OCI-LY3 (cell line): ENCODE measurements at regions not wholly inside any gene's neighbourhood (a gene's known extent, or its start where the extent isn't known, plus 50 kb on each side); places are given as distances from the start of the nearest gene placed in this dataset.

ENCODE experiments used
- H2AFZ ChIP-seq: fragments of 200-600, 300-600 bp; shearing (Covaris generic); 2 replicates; pipeline ENCODE4 v1.6.0; 2014; ENCODE audit warnings: antibody characterized with exemption, low read depth, low read length
- H3K27ac ChIP-seq: fragments of 200-600, 300-600 bp; sonication (generic); 2 replicates; pipeline ENCODE4 v1.5.1; 2014; ENCODE audit warnings: mild to moderate bottlenecking, low read length, moderate library complexity, mixed read lengths
- H3K27me3 ChIP-seq: fragments of 200-600, 300-600 bp; sonication (generic); 2 replicates; pipeline ENCODE4 v1.6.1; 2014; ENCODE audit warnings: low read depth, low read length, mixed read lengths
- H3K36me3 ChIP-seq: fragments of 200-600, 300-600 bp; sonication (generic); replicated peaks from 2 replicates; pipeline ENCODE3; 2014; ENCODE audit warnings: low read depth, low read length, mixed read lengths
- H3K4me1 ChIP-seq: fragments of 300-600, 200-600 bp; sonication (generic); 2 replicates; pipeline ENCODE4 v1.6.1; 2014; ENCODE audit warnings: low read length, mixed read lengths
- H3K4me2 ChIP-seq: fragments of 200-600, 300-600 bp; sonication (generic); 2 replicates; pipeline ENCODE4 v1.6.1; 2014; ENCODE audit warnings: low read length, mixed read lengths
- H3K4me3 ChIP-seq: fragments of 300-600, 200-600 bp; sonication (generic); 2 replicates; pipeline ENCODE4 v1.5.1; 2014; ENCODE audit warnings: antibody characterized with exemption, mild to moderate bottlenecking, low read length, moderate library complexity
- H3K79me2 ChIP-seq: fragments of 300-600, 200-600 bp; shearing (Covaris generic); 2 replicates; pipeline ENCODE4 v1.6.1; 2014; ENCODE audit warnings: mild to moderate bottlenecking, low read length, mixed read lengths
- H3K9ac ChIP-seq: fragments of 300-600, 200-600 bp; shearing (Covaris generic); 2 replicates; pipeline ENCODE4 v1.6.0; 2014; ENCODE audit warnings: mild to moderate bottlenecking, low read length, moderate library complexity
- H3K9me3 ChIP-seq: fragments of 200-600, 300-600 bp; shearing (Covaris generic); 2 replicates; pipeline ENCODE4 v1.6.1; 2014; ENCODE audit warnings: low read length, mixed read lengths; ENCODE audit not compliant: insufficient read depth
- H4K20me1 ChIP-seq: fragments of 200-600, 300-600 bp; sonication (generic); 2 replicates; pipeline ENCODE4 v1.6.1; 2016; ENCODE audit warnings: low read length, mixed read lengths; ENCODE audit not compliant: insufficient read depth
- EZH2phosphoT487 ChIP-seq: fragments of 200-600 bp; shearing (Covaris generic); IDR thresholded peaks from 2 replicates; pipeline ENCODE4 v1.6.1; 2018; ENCODE audit warnings: antibody characterized with exemption, mixed run types, low read depth
- TF ChIP-seq, protein P1 (sequence below): fragments of 200-600, 300-600 bp; sonication (generic); IDR thresholded peaks from 2 replicates; pipeline ENCODE4 v1.5.1; 2014; ENCODE audit warnings: antibody characterized with exemption, low read length, low read depth

DNA sequence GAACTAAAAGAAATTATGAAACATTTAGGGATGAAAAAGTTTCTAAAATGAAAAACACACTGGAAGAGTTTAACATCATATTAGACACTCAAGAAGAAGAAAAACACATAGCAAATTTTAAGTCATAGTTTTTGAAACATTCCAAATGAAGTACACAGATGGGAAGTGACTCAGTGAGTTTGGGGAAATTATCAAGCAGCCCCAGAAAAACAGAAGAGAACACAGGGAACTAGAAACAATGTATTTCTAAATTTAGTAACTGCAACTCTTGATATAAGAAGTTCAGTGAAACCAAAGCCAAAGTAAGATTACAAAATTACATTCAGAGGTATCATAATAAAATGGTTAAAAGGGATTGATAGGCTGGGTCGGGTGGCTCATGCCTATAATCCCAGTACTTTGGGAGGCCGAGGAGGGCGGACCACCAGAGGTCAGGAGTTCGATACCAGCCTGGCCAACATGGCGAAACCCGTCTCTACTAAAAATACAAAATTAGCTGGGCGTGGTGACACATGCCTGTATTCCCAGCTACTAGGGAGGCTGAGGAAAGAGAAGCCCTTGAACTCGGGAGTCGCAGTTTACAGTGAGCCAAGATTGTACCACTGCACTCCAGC is 461.2 kb downstream of the KCTD8 start:
- Histone ChIP-seq H3K4me1 (no peaks in the 10 kb centered on the region), H3K9ac (no peak overlapping the region), H4K20me1 (no peaks in the 10 kb centered on the region), H3K27ac (no peak overlapping the region), H3K36me3 (no peaks in the 10 kb centered on the region), H3K79me2 (no peaks in the 10 kb centered on the region), H3K4me2 (no peak overlapping the region), H3K9me3 (no peaks in the 10 kb centered on the region), H3K4me3 (no peak overlapping the region), H2AFZ (no peak overlapping the region), H3K27me3 (no peaks in the 10 kb centered on the region)
- TF ChIP-seq EZH2phosphoT487: no peak
- TF ChIP-seq, protein P1, sequence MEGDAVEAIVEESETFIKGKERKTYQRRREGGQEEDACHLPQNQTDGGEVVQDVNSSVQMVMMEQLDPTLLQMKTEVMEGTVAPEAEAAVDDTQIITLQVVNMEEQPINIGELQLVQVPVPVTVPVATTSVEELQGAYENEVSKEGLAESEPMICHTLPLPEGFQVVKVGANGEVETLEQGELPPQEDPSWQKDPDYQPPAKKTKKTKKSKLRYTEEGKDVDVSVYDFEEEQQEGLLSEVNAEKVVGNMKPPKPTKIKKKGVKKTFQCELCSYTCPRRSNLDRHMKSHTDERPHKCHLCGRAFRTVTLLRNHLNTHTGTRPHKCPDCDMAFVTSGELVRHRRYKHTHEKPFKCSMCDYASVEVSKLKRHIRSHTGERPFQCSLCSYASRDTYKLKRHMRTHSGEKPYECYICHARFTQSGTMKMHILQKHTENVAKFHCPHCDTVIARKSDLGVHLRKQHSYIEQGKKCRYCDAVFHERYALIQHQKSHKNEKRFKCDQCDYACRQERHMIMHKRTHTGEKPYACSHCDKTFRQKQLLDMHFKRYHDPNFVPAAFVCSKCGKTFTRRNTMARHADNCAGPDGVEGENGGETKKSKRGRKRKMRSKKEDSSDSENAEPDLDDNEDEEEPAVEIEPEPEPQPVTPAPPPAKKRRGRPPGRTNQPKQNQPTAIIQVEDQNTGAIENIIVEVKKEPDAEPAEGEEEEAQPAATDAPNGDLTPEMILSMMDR: no peak

DNA sequence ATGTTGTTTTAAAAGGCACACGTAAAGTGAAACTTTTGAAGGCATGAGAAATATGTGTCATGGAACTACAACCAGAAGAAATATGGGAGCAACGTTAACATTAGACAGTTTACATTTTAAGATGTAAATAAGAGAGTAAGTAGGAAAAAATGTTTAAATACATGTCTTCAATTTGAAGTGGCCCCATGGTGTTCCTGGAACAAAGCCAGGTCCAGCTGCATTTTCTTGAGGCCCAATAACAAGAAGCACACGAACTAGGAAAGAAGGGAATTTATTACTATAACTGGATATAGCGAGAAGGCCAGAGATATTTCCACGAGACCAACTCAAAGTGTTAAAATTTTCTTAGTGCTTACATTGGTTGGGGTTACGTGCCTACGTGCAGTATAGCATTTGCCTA is 458.1 kb downstream of the KCTD8 start:
- Histone ChIP-seq H3K4me3 (no peak overlapping the region), H3K27me3 (no peaks in the 10 kb centered on the region), H3K79me2 (no peaks in the 10 kb centered on the region), H2AFZ (no peak overlapping the region), H3K4me1 (no peaks in the 10 kb centered on the region), H3K9ac (no peak overlapping the region), H3K9me3 (no peaks in the 10 kb centered on the region), H3K27ac (no peak overlapping the region), H3K4me2 (no peak overlapping the region), H4K20me1 (no peaks in the 10 kb centered on the region), H3K36me3 (no peaks in the 10 kb centered on the region)
- TF ChIP-seq, protein P1: no peak
- no peak for TF ChIP-seq EZH2phosphoT487

DNA sequence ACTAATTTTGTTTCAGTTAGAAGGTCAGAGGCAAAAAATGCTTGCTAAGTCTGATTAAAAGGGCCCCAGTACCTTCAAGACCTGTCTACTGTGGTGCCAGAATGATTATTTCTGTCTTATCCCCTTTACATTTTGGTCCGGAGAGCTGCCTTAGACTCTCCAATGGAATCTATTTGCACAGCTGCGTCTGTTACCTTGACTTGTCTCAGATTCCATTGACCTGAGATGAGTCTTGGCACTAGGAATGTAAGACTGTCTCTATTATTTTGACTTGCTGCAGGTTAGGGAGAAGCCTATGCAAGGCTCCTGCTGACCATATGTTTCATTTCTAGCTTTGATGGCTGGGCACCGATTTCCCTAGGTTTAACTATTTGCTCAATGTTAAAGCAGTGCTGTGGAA is 457.6 kb downstream of the KCTD8 start:
- H3K27me3 ChIP-seq: no peaks in the 10 kb centered on the region
- H3K4me3 ChIP-seq: no peak overlapping the region
- H3K9ac ChIP-seq: no peak overlapping the region
- H3K79me2 ChIP-seq: no peaks in the 10 kb centered on the region
- no peaks in the 10 kb centered on the region for H4K20me1 ChIP-seq
- H3K4me2 ChIP-seq: no peak overlapping the region
- H3K36me3 ChIP-seq: no peaks in the 10 kb centered on the region
- H3K4me1 ChIP-seq: no peaks in the 10 kb centered on the region
- no peak overlapping the region for H2AFZ ChIP-seq
- H3K9me3 ChIP-seq: no peaks in the 10 kb centered on the region
- TF ChIP-seq, protein P1: no peak
- TF ChIP-seq EZH2phosphoT487: no peak
- no peak overlapping the region for H3K27ac ChIP-seq

DNA sequence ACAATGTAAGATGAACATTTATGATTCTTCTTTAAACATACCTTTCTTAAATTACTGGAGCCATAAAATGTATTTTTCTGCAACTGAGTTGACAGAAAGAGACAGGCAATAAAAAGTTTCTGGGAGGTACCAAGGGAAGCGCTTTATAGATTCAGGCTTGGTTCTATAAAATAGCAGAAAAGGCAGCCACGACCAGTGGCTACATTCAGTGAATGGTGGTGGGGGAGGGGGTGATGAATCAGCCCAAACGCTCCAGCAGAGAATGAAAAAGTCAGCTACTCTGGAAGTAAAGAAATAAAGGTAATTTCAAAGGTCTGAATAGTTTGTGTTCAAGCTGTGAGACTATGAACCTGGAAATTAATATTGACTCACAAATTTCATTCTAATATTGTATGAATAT is 456.1 kb downstream of the KCTD8 start:
- TF ChIP-seq EZH2phosphoT487: no peak
- TF ChIP-seq, protein P1: no peak
- Histone ChIP-seq H3K27me3 (no peaks in the 10 kb centered on the region), H3K79me2 (no peaks in the 10 kb centered on the region), H3K9me3 (no peaks in the 10 kb centered on the region), H3K4me2 (no peak overlapping the region), H2AFZ (no peak overlapping the region), H4K20me1 (no peaks in the 10 kb centered on the region), H3K36me3 (no peaks in the 10 kb centered on the region), H3K4me3 (no peak overlapping the region), H3K4me1 (no peaks in the 10 kb centered on the region), H3K27ac (no peak overlapping the region), H3K9ac (no peak overlapping the region)
